HCT116 (cell line): ENCODE measurements at regions not wholly inside any gene's neighbourhood (a gene's known extent, or its start where the extent isn't known, plus 50 kb on each side); places are given as distances from the start of the nearest gene placed in this dataset.

Experiments
- EZH2 ChIP-seq: fragments of 200-600 bp; sonication (generic); IDR thresholded peaks from 2 replicates; pipeline ENCODE4 v1.6.1; 2017; ENCODE audit warnings: antibody characterized with exemption, mixed run types
- EZH2phosphoT487 ChIP-seq: fragments of 200-600 bp; IDR thresholded peaks from 2 replicates; pipeline ENCODE4 v1.6.1; 2018; ENCODE audit warnings: antibody characterized with exemption, borderline replicate concordance
- POLR2A ChIP-seq: IDR thresholded peaks from 2 replicates; pipeline ENCODE4 v1.7.0; 2011; ENCODE audit warnings: borderline replicate concordance; ENCODE audit not compliant: insufficient read depth, insufficient read length; ENCODE audit errors: extremely low read depth
- YY1 ChIP-seq: IDR thresholded peaks from 2 replicates; pipeline ENCODE4 v1.6.1; 2011; ENCODE audit warnings: low read length, low read depth, moderate library complexity, mild to moderate bottlenecking; ENCODE audit not compliant: insufficient replicate concordance; ENCODE audit errors: extremely low read depth
- TF ChIP-seq, protein P1 (sequence below), 3 experiments: fragments of 200-600 bp in 1 of 3; sonication (generic) in 1 of 3; IDR thresholded peaks in 2 of 3; conservative IDR thresholded peaks in 1 of 3; 2 replicates each; pipeline ENCODE4 v1.5.1; 2012 to 2017; ENCODE audit warnings: low read depth in 2 of 3, low read length in 2 of 3, antibody characterized with exemption in 1 of 3, borderline replicate concordance in 1 of 3, control low read depth in 1 of 3, mild to moderate bottlenecking in 1 of 3, mixed read lengths in 1 of 3, mixed run types in 1 of 3, moderate library complexity in 1 of 3; ENCODE audit not compliant: insufficient read depth in 1 of 3
- TF ChIP-seq, protein P2 (sequence below): IDR thresholded peaks from 2 replicates; pipeline ENCODE4 v1.6.1; 2012

DNA sequence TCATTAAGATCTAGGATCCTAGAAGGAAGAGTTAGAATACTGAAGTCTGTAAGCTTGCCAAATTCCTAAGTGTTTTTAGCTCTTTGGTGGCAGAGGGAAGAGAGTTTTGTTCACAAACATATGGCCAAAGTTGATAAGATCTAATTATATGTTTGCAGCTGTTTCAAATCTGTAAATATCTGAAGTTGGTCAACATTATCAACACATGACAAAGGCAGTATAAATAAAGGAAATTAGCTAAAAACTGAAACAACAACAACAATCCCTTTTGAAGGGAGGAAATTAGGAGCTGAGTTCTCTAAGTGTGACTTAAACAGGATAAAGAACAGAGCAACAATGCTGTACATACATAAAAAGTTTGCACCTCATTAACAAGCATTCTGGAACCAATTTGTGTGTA is 208.7 kb downstream of the KCNJ2 start:
- TF ChIP-seq, protein P1, sequence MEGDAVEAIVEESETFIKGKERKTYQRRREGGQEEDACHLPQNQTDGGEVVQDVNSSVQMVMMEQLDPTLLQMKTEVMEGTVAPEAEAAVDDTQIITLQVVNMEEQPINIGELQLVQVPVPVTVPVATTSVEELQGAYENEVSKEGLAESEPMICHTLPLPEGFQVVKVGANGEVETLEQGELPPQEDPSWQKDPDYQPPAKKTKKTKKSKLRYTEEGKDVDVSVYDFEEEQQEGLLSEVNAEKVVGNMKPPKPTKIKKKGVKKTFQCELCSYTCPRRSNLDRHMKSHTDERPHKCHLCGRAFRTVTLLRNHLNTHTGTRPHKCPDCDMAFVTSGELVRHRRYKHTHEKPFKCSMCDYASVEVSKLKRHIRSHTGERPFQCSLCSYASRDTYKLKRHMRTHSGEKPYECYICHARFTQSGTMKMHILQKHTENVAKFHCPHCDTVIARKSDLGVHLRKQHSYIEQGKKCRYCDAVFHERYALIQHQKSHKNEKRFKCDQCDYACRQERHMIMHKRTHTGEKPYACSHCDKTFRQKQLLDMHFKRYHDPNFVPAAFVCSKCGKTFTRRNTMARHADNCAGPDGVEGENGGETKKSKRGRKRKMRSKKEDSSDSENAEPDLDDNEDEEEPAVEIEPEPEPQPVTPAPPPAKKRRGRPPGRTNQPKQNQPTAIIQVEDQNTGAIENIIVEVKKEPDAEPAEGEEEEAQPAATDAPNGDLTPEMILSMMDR (IDR thresholded peaks at IDR 0.05 in 2 of 3, conservative IDR thresholded peaks at IDR 0.05 in 1 of 3; ENCODE audit: borderline replicate concordance in 1 of 3, insufficient read depth in 1 of 3, low read depth in 2 of 3, low read length in 2 of 3): no peak
- TF ChIP-seq POLR2A: no peak
- no peak for TF ChIP-seq EZH2
- TF ChIP-seq, protein P2, sequence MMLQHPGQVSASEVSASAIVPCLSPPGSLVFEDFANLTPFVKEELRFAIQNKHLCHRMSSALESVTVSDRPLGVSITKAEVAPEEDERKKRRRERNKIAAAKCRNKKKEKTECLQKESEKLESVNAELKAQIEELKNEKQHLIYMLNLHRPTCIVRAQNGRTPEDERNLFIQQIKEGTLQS: no peak
- no peak for TF ChIP-seq YY1
- TF ChIP-seq EZH2phosphoT487: no peak
